Astrocyte (in vitro differentiated cells and primary cell): ENCODE measurements at regions not wholly inside any gene's neighbourhood (a gene's known extent, or its start where the extent isn't known, plus 50 kb on each side); places are given as distances from the start of the nearest gene placed in this dataset.
"Not testable (repeated sequence)": the region's sequence is repeated elsewhere in the genome, so short reads cannot be mapped to it uniquely, and the experiment has no call there.

Experiments used
- DNase-seq: peaks from one replicate; pipeline ENCODE4 v3.0.0-alpha.2; 2010; ENCODE audit warnings: low read depth
- FAIRE-seq: peaks from 2 replicates; lab custom pipeline; 2011; peaks lifted over from hg19 to GRCh38; lab: Jason Lieb, UNC
- H2AFZ ChIP-seq: 2 replicates; pipeline ENCODE4 v1.6.0; 2012; ENCODE audit warnings: low read depth, low read length, inconsistent platforms
- H3K27ac ChIP-seq: 2 replicates; pipeline ENCODE4 v1.5.1; 2011; ENCODE audit warnings: low read depth, low read length, inconsistent platforms
- H3K27me3 ChIP-seq: 2 replicates; pipeline ENCODE4 v1.6.0; 2011; ENCODE audit warnings: low read length, inconsistent platforms; ENCODE audit not compliant: insufficient read depth
- H3K36me3 ChIP-seq: 2 replicates; pipeline ENCODE4 v1.5.1; 2011; ENCODE audit warnings: low read length, inconsistent platforms; ENCODE audit not compliant: insufficient read depth
- H3K4me1 ChIP-seq: 2 replicates; pipeline ENCODE4 v1.5.1; 2011; ENCODE audit warnings: low read length, inconsistent platforms; ENCODE audit not compliant: insufficient read depth
- H3K4me2 ChIP-seq: 2 replicates; pipeline ENCODE4 v1.6.0; 2012; ENCODE audit warnings: low read length, inconsistent platforms
- H3K4me3 ChIP-seq: 2 replicates; pipeline ENCODE4 v1.5.1; 2011; ENCODE audit warnings: low read depth, mild to moderate bottlenecking, low read length, inconsistent platforms; ENCODE audit not compliant: insufficient read depth
- H3K79me2 ChIP-seq: 2 replicates; pipeline ENCODE4 v1.6.0; 2012; ENCODE audit warnings: mild to moderate bottlenecking, low read length, inconsistent platforms; ENCODE audit not compliant: insufficient read depth
- H3K9ac ChIP-seq: 2 replicates; pipeline ENCODE4 v1.6.0; 2012; ENCODE audit warnings: mild to moderate bottlenecking, low read length, inconsistent platforms
- H3K9me3 ChIP-seq: 2 replicates; pipeline ENCODE4 v1.5.1; 2012; ENCODE audit warnings: low read depth, mild to moderate bottlenecking, low read length, inconsistent platforms; ENCODE audit not compliant: insufficient read depth
- H4K20me1 ChIP-seq: 2 replicates; pipeline ENCODE4 v1.6.0; 2012; ENCODE audit warnings: low read length, inconsistent platforms; ENCODE audit not compliant: insufficient read depth
- H3K27ac Mint-ChIP-seq: one replicate; pipeline ENCODE4 v1.8.0; 2021; ENCODE audit warnings: mild to moderate bottlenecking, mixed read lengths; ENCODE audit not compliant: unreplicated experiment
- H3K27me3 Mint-ChIP-seq: one replicate; pipeline ENCODE4 v1.8.0; 2021; ENCODE audit warnings: low read depth, mixed read lengths; ENCODE audit not compliant: unreplicated experiment
- H3K36me3 Mint-ChIP-seq: one replicate; pipeline ENCODE4 v1.8.0; 2021; ENCODE audit warnings: low read depth, mixed read lengths; ENCODE audit not compliant: unreplicated experiment
- H3K4me1 Mint-ChIP-seq: one replicate; pipeline ENCODE4 v1.8.0; 2021; ENCODE audit warnings: low read depth, mixed read lengths; ENCODE audit not compliant: unreplicated experiment
- H3K4me3 Mint-ChIP-seq: one replicate; pipeline ENCODE4 v1.8.0; 2021; ENCODE audit warnings: mild to moderate bottlenecking, moderate library complexity, mixed read lengths; ENCODE audit not compliant: unreplicated experiment
- H3K9me3 Mint-ChIP-seq: one replicate; pipeline ENCODE4 v1.8.0; 2021; ENCODE audit warnings: mild to moderate bottlenecking, mixed read lengths; ENCODE audit not compliant: unreplicated experiment
- EZH2 ChIP-seq: IDR thresholded peaks from 2 replicates; pipeline ENCODE4 v1.6.1; 2012; ENCODE audit warnings: mild to moderate bottlenecking, low read length, inconsistent platforms; ENCODE audit not compliant: insufficient read depth
- TF ChIP-seq, protein P1 (sequence below): IDR thresholded peaks from 2 replicates; pipeline ENCODE4 v1.5.1; 2011; ENCODE audit warnings: low read depth, mild to moderate bottlenecking, inconsistent platforms, low read length, moderate library complexity; ENCODE audit not compliant: insufficient read depth

DNA sequence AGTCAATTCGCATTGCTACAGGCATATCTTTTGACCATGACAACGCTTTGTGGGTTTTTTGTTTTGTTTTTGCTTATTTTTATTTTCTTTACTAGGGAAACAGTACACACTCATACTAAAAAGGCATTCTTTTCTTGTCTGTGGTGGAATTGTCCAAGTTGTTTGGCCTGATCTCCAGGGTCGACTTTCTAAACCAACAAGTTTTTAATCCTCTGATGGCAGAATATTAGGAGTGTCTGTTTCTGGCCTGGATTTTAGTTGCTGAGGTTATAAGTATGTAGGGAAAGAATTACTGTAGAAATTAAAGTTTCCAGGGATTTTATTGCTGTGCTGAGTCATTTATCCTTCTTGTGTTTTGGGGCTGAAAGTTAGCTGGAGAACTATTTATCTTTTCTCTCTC, 218.5 kb downstream of the TAF11L14 start:
- no peaks in the 10 kb centered on the region for H3K4me1 Mint-ChIP-seq
- no peak overlapping the region for H3K4me2 ChIP-seq
- H3K27me3 Mint-ChIP-seq, result no peaks in the 10 kb centered on the region
- no peaks in the 10 kb centered on the region for H3K9me3 ChIP-seq
- no peaks in the 10 kb centered on the region for H3K4me1 ChIP-seq
- FAIRE-seq, result no peak
- H3K36me3 Mint-ChIP-seq, result no peaks in the 10 kb centered on the region
- H3K27me3 ChIP-seq, result no peaks in the 10 kb centered on the region
- no peak overlapping the region for H2AFZ ChIP-seq
- H3K79me2 ChIP-seq, result no peaks in the 10 kb centered on the region
- H4K20me1 ChIP-seq, result no peaks in the 10 kb centered on the region
- H3K4me3 ChIP-seq, result no peak overlapping the region
- no peaks in the 10 kb centered on the region for H3K36me3 ChIP-seq
- TF ChIP-seq EZH2, result no peak
- TF ChIP-seq, protein P1, sequence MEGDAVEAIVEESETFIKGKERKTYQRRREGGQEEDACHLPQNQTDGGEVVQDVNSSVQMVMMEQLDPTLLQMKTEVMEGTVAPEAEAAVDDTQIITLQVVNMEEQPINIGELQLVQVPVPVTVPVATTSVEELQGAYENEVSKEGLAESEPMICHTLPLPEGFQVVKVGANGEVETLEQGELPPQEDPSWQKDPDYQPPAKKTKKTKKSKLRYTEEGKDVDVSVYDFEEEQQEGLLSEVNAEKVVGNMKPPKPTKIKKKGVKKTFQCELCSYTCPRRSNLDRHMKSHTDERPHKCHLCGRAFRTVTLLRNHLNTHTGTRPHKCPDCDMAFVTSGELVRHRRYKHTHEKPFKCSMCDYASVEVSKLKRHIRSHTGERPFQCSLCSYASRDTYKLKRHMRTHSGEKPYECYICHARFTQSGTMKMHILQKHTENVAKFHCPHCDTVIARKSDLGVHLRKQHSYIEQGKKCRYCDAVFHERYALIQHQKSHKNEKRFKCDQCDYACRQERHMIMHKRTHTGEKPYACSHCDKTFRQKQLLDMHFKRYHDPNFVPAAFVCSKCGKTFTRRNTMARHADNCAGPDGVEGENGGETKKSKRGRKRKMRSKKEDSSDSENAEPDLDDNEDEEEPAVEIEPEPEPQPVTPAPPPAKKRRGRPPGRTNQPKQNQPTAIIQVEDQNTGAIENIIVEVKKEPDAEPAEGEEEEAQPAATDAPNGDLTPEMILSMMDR, result no peak
- no peak for DNase-seq
- H3K9ac ChIP-seq, result no peak overlapping the region
- no peaks in the 10 kb centered on the region for H3K9me3 Mint-ChIP-seq
- H3K27ac ChIP-seq, result no peak overlapping the region
- no peak overlapping the region for H3K4me3 Mint-ChIP-seq
- H3K27ac Mint-ChIP-seq, result no peak overlapping the region

DNA sequence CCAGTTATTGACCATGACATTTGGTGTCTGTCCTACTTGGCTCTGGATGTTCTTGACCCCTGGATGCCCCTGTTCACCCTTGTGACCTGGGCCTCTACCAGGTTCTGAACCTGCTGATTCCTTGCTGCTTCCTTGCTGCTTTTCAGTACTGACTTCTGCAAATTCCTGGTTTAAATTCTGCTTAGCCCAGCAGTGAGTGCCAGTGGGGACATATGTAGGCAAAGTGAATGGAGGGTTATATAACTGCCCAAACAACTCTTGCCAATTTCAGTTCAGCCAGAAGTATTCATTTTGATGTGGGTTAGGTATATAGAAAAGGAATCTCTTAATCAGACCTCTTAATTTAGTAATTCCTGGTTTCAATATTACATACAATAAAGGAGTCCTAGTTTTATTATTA, 220.6 kb downstream of the TAF11L14 start:
- H3K36me3 ChIP-seq, result no peaks in the 10 kb centered on the region
- H3K27ac ChIP-seq, result no peak overlapping the region
- no peak overlapping the region for H2AFZ ChIP-seq
- no peaks in the 10 kb centered on the region for H3K4me1 Mint-ChIP-seq
- H3K79me2 ChIP-seq, result no peaks in the 10 kb centered on the region
- TF ChIP-seq EZH2, result no peak
- TF ChIP-seq, protein P1, result no peak
- no peaks in the 10 kb centered on the region for H3K27me3 ChIP-seq
- FAIRE-seq (no peak), DNase-seq (no peak)
- no peak overlapping the region for H3K4me3 Mint-ChIP-seq
- no peak overlapping the region for H3K4me2 ChIP-seq
- no peaks in the 10 kb centered on the region for H3K9me3 ChIP-seq
- H3K4me1 ChIP-seq, result no peaks in the 10 kb centered on the region
- no peaks in the 10 kb centered on the region for H3K36me3 Mint-ChIP-seq
- no peaks in the 10 kb centered on the region for H3K27me3 Mint-ChIP-seq
- H4K20me1 ChIP-seq, result no peaks in the 10 kb centered on the region
- H3K9me3 Mint-ChIP-seq, result no peaks in the 10 kb centered on the region
- no peak overlapping the region for H3K9ac ChIP-seq
- no peak overlapping the region for H3K27ac Mint-ChIP-seq
- no peak overlapping the region for H3K4me3 ChIP-seq

- no peaks in the 10 kb centered on the region for H3K4me1 ChIP-seq
- H3K27me3 ChIP-seq, result no peaks in the 10 kb centered on the region
- no peak overlapping the region for H3K9ac ChIP-seq
- Mint-ChIP-seq H3K27me3 (no peaks in the 10 kb centered on the region), H3K9me3 (peaks cover 2% of the 10 kb centered on the region), H3K36me3 (no peaks in the 10 kb centered on the region), H3K27ac (no peak overlapping the region), H3K4me3 (no peak overlapping the region), H3K4me1 (no peaks in the 10 kb centered on the region)
- H3K27ac ChIP-seq, result no peak overlapping the region
- H3K4me3 ChIP-seq, result no peak overlapping the region
- DNase-seq (no peak), FAIRE-seq (no peak)
- H3K9me3 ChIP-seq, result peaks cover 6% of the 10 kb centered on the region
- H3K4me2 ChIP-seq, result no peak overlapping the region
- H2AFZ ChIP-seq, result no peak overlapping the region
- no peaks in the 10 kb centered on the region for H3K36me3 ChIP-seq
- no peaks in the 10 kb centered on the region for H3K79me2 ChIP-seq
- TF ChIP-seq, protein P1, result no peak
- TF ChIP-seq EZH2, result no peak
- H4K20me1 ChIP-seq, result no peaks in the 10 kb centered on the region
Measured at GRCh38 chr5:17860660-17861315, 226.5 kb downstream of the TAF11L14 start.

- not testable (repeated sequence) for H4K20me1 ChIP-seq, H3K27ac ChIP-seq, H3K36me3 Mint-ChIP-seq, DNase-seq, H2AFZ ChIP-seq, H3K4me3 ChIP-seq, H3K27me3 ChIP-seq, H3K4me1 ChIP-seq, H3K27ac Mint-ChIP-seq, H3K36me3 ChIP-seq, H3K27me3 Mint-ChIP-seq, H3K4me2 ChIP-seq, H3K4me3 Mint-ChIP-seq, H3K9me3 ChIP-seq, H3K79me2 ChIP-seq, H3K9me3 Mint-ChIP-seq, H3K4me1 Mint-ChIP-seq, H3K9ac ChIP-seq, FAIRE-seq
Measured at GRCh38 chr5:17864903-17865302, 230.6 kb downstream of the TAF11L14 start.
